PC-9 (cell line): ENCODE measurements at regions not wholly inside any gene's neighbourhood (a gene's known extent, or its start where the extent isn't known, plus 50 kb on each side); places are given as distances from the start of the nearest gene placed in this dataset.

ENCODE experiments used
- EZH2 ChIP-seq: fragments of 200-600 bp; sonication (generic); IDR thresholded peaks from 2 replicates; pipeline ENCODE4 v1.8.0; 2017; ENCODE audit warnings: antibody characterized with exemption, low read depth
- TF ChIP-seq, protein P1 (sequence below): fragments of 200-600 bp; sonication (generic); conservative IDR thresholded peaks from 2 replicates; pipeline ENCODE4 v1.6.1; 2017; ENCODE audit warnings: mixed run types, antibody characterized with exemption, mild to moderate bottlenecking, moderate library complexity

DNA sequence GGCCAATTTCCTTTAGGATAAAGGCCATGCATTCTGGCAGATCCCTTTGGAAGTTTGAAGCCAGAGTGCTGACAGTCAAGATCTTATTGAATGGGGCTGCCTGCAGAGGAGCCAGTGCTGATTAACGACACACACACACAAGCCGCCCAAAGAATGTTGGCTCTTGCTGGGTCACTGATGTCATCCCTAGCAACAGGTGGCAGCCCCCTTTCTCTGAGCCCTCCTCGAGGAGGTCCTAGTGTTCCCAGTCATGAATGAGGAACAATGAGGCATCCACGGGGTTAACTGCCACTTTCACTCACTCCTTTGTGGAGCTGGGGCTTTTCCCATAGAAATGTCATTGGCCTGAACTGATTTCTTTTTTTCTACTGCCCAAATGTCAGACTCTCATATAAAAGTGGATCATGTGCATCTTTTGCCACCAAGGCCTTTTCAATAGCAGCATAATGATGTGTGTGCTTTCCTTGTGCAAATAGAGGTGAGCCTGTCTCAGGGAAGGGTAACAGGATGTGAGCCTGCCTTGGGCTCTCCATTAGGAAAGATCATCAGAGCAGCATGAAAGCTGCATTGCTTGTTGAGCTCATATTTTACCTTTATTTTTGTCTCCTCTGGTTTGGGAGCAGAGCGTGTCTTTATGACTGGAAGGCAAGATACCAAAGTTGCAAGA lies 301.8 kb upstream of the MTNR1B start:
- TF ChIP-seq, protein P1, sequence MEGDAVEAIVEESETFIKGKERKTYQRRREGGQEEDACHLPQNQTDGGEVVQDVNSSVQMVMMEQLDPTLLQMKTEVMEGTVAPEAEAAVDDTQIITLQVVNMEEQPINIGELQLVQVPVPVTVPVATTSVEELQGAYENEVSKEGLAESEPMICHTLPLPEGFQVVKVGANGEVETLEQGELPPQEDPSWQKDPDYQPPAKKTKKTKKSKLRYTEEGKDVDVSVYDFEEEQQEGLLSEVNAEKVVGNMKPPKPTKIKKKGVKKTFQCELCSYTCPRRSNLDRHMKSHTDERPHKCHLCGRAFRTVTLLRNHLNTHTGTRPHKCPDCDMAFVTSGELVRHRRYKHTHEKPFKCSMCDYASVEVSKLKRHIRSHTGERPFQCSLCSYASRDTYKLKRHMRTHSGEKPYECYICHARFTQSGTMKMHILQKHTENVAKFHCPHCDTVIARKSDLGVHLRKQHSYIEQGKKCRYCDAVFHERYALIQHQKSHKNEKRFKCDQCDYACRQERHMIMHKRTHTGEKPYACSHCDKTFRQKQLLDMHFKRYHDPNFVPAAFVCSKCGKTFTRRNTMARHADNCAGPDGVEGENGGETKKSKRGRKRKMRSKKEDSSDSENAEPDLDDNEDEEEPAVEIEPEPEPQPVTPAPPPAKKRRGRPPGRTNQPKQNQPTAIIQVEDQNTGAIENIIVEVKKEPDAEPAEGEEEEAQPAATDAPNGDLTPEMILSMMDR = no peak
- TF ChIP-seq EZH2 = no peak
